ENCODE measurements at regions not wholly inside any gene's neighbourhood (a gene's known extent, or its start where the extent isn't known, plus 50 kb on each side); places are given as distances from the start of the nearest gene placed in this dataset.

DNA sequence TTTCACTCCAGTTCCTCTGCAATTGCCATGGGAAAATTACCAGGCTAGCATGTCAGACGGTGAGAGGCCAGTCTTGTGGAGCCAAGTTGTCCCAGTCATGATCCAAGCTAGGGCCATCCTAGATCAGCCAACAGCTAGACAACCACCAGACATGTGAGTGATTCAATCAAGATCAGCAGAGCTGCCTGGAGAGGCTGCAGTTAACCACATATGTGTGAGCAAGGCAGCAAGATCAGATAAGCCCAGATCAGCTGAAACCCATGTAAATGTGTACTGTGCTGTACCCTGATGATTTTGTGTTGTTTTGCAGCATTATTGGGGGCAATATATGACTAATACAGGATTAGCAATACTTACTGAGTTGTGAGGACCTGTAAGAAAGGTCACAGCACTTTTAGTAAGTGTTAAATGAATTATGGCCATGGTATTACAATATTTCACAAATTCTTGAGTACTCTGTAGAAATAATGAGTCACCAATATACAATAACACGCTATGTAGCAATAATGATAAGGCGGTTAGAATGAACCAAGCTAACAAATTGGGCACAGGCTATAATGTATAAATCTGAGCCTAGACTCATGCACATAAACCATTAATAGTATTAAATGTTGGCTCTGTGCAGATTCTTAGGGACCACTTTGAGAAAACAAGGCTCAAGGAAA, 91.4 kb downstream of the SUDS3 start:
- DNase-seq (ENCODE audit: low spot score), result no peak

DNA sequence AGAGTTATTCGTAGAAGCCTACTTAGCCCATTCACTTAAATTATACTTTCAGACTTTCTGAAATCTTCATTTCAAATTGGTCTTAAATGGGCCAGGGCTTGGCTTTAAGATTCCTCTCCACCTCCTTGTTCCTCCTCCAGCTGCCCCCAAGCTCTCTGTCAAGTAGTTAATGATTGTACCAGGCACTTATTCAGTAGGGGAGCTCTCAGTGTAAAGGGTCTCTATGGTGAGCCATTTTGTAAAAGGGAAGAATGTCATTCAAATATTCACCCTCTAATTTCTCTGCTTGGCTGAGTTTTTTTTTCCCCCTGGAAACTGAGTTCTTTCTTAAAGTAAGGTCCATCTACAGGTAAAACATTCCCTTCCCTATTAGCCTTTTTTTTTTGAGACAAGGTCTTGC, 96.6 kb downstream of the SUDS3 start:
- DNase-seq (ENCODE audit: low spot score), result no peak

DNA sequence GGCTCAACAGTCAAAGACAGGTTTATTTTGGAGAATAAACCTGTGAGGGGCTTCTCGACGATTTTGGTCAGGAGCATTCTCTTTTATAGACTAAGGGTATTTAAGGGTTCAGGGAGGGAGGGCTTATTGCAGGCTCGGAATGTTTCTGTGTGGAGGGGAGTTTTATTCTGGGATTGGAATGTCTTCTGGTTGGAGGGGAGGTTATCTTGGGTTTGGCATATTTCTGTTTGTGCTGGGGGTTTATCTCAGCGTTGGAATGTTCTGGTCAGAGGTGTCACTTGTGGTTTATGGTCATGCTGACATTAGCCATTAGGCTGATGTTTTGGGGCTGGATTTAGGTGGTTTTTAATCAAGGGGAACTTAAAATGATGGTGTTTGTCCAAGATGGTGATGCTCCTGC, 103.9 kb downstream of the SUDS3 start:
- DNase-seq (ENCODE audit: low spot score), result no peak

DNA sequence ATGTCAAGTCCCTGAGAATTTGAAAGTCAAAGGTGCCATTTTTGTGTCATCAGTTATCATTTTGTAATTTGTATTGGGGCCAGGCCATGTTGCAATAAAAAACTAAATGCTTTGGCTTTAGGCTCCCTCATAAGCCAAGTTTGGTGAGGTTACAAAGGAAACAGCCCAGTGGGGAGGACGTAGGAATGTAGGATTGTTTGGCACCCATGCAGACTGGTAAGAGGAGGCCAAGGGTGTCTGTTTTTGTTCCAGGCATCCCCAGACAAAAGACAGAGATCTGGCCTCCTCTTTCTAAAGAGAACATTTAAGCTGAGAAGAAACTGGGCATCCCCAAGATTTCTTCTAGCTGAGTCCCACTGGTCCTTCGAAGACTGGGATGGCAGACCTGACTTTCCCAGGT, 111.7 kb downstream of the SUDS3 start:
- no peak for DNase-seq (ENCODE audit: low spot score)

DNA sequence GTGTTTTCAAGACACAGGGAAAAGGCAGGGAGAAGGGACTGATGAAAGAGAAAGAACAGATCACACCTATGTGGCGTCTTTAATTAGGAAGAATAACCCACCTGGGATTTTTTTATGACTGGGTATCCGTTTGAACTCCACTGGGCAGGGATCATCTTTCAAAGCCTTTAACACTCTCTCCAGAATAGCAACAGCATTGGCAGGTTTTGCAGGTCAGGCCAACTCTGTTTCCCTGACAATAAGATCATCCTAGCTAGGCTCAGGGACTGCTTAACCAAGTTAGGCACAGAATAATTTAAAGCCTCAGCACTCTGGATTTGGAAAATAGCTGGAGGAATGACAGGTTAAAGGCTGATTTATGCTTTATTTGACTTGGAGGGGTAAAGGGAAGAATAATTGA, 117.6 kb downstream of the SUDS3 start:
- DNase-seq (ENCODE audit: low spot score), result no peak

DNA sequence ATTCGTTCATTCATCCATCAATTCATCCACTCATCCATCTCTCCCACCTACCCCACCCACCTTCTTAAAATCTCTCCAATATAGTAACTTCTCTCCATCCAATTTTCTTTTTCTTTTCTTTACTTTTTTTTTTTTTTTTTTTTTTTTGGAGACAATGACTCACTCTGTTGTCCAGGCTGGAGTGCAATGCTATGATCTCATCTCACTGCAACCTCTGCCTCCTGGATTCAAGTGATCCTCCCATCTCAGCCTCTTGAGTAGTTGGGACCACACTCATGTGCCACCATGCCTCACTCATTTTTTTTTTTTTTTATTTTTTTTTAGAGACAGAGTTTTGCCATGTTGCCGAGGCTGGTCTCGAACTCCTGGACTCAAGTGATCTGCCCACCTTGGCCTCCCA, 118.4 kb downstream of the SUDS3 start:
- no peak for DNase-seq (ENCODE audit: low spot score)

DNA sequence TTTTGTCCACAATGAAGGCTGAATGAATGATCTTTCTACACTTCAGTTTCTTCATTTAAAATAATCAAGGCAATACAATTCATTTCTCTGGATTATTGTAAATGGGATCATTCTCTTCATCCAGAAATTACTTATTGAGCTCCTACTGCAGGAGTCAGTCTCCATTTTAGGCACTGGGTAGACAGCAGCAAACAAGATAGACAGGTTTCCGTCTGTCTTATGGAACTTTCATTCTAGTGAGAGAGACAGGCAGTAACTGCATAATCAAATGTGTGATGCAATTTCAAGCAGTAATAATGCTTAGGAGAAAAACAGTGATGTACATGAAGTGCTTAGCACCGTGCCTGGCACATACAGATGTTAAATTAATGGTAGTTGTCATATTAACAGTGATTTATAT, 118.9 kb downstream of the SUDS3 start:
- no peak for DNase-seq (ENCODE audit: low spot score)

DNA sequence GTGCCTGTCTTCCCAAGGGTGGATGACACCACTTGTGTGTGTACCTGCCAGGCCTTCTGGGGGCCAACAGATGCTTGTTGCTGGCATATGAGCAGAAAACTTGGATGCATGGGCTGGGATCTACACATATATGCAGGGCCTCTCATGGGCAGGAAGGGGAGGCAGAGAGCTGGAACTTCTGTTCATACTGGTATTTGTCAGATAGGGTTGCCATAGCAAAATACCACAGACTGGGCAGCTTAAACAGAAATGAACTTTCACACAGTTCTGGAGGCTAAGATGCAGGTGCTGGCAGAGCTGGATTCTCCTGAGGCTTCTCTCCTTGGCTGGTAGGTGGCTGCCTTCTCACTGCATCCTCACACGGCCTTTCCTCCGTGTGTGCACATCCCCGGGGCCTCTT, 121.8 kb downstream of the SUDS3 start:
- DNase-seq (ENCODE audit: low spot score), result no peak

DNA sequence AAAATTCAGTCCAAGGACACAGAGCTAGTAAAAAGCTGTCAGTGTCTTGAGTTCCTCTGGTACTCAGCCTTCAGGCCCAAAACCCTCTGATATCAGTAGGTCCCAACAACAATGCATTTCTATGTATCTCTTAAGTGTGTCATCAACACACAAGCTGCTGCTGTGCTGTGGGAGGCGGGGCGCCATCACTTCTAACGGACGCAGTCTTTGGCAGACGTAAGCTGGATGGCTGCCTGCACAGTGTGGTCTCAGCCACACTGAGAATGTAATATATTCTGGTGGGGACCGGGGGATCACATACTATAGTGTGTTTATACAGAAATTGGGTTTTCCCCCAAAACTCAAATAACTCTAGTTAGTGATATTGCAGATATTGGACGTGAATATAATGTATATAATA, 123.9 kb downstream of the SUDS3 start:
- DNase-seq (ENCODE audit: low spot score), result no peak

DNA sequence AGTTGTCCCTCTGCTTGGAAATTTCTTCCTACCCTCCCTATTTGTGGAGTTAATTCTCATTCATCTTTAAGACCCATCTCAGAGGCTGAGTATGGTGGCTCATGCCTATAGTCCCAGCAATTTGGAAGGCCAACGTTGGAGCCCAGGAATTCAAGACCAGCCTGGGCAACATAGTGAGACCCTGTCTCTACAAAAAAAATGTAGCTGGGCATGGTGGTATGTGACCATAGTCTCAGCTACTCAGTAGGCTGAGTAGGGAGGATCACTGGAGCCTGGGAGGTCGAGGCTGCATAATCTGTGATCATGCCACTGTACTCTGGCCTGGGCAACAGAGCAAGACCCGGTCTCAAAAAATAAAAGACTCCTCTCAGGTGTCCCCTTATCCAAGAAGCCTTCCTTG, 125.1 kb downstream of the SUDS3 start:
- no peak for DNase-seq (ENCODE audit: low spot score)

DNA sequence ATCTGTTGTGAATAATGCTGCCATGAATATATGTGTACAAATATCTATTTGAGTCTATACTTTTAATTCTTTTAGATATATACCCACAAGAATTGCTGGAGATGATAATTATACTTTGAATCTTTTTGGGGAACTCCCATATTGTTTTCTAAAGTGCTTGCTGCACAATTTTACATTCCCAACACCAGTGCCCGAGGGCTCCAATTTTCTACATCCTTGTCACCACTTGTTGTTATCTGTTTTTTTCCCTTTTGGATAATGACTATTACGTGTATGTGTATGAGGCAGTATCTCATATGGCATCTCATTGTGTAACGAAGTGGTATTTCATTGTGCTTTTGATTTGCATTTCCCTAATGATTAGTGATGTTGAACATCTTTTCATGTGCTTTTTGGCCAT, 127.1 kb downstream of the SUDS3 start:
- DNase-seq (ENCODE audit: low spot score), result no peak

DNA sequence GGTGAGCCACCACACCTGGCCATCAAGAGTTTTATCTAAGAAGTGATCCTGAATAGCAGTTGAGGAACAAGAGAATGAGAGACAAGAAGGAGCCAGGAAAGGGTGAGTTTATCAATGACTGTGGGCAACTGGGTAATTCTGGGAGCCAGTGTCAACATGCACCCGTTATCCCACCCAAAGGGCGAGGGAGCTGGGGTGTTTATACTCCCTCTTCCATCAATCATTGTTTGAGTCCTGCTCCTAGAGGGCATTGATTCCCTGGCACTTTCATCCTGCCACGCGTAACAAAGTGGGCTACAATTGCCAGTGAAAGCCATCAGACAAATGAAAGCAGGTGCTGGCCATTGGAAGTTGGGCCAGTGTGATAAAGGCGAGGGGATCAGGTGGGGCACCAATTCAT, 136.3 kb downstream of the SUDS3 start:
- DNase-seq (ENCODE audit: low spot score), result no peak

DNA sequence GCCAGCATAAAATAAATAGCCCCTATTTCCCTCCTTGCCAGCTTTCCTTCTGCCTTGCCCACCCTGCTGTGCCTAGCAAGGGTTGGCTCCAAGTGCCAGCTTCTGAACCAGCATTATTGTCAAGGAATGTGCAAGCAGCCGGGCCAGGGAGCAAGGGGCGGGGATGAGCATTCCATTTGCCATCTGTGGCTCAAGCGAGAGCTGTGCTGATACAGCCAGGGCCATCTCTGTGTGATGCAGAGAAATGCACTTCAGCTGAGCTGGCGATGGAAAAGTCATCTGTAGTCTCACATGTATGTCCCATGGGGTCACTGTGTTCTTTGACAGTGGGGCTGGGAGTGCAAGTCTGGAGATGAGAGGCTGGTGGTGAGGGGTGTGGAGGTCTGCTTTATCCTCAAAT, 137.3 kb downstream of the SUDS3 start:
- no peak for DNase-seq (ENCODE audit: low spot score)

DNA sequence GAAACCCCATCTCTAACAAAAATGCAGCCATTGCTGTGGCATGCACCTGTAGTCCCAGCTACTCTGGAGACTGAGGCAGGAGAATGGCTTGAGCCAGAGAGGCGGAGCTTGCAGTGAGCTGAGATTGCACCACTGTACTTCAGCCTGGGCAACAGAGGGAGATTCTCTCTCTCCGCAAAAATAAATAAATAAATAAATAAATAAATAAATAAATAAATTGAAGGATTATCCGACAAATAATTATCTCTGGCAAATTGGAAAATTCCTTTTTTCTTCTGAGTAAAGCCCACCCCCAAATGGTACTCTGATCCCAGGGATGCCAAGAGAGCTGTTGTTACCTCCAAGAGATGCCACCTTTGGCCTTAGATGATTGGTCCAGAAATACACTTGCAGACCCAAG, 137.9 kb downstream of the SUDS3 start:
- no peak for DNase-seq (ENCODE audit: low spot score)

DNA sequence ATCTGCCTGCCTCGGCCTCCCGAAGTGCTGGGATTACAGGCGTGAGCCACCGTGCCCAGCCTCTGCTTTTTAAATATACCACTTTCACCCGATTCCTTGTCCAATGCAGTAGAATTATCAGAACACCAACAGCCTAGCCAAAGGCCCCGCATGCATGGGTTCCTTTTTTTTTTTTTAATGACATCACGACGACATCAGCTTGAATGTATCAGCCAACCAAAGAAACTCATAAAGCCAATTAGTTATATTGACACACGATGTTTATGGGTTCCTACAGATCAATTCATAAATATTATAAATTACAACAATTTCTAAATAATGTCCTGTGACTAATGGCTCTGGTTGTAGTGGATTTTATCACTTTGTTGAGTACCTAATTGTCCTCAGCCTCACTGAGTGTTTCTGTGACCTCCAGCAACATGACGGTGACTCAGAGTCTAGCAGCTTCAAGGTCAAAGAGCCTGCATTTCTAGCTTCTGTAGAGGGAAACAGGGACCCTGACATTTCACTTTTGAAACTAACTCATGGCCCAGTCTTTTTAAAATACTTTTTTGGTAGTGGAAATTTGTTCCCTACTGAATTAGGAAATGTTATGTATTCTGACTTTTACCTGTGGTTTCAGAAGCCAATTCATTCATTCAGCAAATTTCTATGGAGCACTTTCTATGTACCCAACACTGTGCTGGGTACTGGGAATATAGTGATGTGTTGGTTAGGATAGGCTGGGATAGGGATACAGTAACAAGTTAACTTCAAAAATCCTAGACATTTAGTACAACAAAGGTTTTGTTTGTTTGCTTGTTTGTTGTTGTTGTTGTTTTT, 144.1 kb downstream of the SUDS3 start:
- no peak for DNase-seq (ENCODE audit: low spot score)

DNA sequence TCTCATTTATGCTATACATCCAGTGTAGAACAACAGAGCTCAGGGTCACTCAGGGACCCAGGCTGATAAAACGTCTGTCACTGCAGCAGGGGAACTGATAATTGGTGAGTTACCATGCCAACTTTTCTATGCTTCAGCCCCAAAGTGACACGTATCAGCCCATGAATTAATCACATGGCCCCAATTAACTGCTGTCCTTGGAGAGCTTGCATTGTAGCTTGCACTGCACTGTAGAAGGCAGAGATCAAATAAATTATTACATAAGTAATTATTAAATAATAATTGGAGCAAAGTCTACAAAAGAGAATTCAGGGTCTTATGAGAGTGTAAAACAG, 144.6 kb downstream of the SUDS3 start:
- DNase-seq (ENCODE audit: low spot score), result no peak

DNA sequence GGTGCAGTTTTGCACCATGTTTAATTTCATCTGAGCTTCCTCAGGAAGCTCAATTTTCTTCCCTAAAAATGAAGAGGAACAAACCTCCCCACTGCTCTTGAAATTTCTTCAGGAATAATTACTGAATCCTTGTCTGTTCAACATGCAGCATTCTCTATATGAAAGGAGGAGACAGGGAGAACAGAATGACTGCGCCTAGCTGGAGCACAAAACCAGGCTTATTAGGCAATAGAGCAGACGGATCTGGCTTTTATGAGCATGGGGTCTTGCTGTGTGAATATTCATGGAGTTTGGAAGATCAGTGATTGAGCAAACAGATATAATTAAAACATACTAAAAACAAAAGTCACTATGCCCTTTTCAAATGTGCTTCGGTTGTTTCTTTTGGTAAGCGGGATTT, 148.1 kb downstream of the SUDS3 start:
- no peak for DNase-seq (ENCODE audit: low spot score)

DNA sequence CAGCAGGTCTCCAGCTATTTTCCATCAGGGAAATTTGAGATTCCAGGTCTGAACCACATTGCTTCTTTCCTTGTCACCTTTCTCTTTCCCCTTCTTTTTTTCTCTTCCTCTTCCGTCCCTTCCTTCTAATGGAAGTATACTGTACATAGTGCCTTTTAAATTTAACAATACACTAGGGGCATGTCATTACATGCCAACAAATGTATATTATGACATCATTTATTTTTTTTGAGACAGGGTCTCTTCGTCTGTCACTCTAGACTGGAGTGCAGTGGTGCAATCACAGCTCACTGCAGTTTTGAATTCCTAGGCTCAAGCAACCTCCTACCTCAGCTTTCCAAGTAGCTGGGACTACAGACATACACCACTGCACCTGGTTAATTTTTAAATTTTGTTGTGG, 148.9 kb downstream of the SUDS3 start:
- no peak for DNase-seq (ENCODE audit: low spot score)

DNA sequence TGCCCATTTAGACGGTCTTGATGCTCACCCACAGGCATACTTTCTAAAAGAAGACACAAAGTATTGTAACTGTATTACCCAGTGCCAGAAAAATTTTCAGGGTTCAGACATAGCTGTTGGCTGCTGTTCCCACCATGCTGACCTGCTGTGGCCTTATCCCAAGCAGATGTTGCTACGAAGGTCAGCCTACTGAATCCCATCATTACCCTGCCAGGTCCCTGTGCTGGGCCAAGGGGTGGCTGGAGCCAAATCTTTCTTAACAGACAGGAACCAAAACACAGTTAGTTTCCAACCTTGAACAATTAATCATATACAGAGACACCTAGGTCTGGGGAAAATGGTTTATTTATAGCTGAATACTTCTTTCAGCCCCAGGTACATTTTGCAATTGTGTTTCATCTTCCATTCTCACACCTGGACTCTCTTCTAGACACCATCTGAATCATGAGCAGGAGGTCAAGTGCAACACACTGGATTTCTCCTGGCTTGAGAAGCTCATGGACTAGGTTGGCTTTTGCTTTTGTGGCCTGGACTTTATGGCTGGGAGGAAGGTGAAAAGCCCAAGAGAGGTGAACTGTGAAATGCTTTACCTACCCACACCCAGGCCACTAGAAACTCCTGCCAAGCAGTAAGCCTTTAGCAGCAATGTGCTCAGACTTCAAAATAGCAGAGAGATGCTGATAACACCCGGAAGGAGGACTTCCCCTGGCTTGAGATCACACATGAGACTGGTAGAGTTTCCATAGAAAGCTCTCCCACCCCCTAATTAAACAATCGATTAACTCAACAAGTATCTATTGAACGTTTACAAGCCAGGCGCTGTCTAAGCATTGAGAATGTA, 150.1 kb downstream of the SUDS3 start:
- DNase-seq (ENCODE audit: low spot score), result no peak

DNA sequence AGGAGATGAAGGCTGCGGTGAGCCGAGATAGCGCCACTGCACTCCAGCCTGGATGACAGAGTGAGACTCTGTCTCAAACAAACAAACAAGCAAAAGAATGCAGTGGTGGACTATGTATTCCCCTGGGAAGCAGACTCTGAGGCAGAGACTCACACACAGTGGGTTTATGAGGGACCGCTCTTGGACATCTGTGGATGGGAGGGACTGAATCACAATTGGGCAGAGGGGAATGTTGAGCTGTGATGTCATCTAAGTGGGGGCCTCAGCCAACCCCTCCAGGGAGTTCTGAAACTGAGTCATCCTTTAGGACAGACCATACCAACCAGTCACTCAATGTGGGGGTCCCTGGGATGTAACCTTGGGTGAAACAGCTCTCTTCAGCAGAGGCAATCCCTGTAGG, 151.0 kb downstream of the SUDS3 start:
- DNase-seq (ENCODE audit: low spot score), result no peak

DNA sequence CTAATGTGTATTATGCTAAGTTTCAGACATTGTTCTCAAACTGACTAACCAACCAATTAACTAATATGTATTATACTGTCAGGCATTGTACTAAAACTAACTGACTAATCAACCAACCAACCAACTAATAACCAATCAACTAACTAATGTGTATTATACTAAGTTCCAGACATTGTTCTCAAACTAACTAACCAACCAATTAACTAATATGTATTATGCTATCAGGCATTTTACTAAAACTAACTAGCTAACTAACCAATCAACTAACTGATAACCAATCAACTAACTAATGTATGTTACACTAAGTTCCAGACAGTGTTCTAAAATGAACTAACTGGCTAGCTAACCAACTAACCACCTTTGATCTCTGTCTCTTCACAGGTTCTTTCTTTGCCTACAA, 152.3 kb downstream of the SUDS3 start:
- no peak for DNase-seq (ENCODE audit: low spot score)

DNA sequence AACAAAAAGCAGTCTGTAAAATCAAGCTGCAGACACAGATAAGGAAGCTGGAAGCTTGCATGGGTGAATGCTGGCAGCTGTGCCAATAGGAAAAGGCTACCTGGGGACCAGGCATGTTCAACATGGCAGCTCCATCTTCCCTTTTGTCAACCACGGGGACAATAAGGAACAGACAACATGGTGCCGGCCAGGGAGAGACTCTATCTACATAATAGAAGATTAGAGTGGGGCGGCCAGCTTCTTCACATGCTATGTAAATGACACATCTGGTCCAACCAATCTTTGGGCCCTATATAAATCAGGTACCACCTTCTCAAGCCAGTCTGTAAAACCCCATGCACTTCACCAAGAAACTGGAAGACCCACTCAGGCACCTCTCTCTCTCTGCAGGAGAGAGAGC, 157.6 kb downstream of the SUDS3 start:
- DNase-seq (ENCODE audit: low spot score), result no peak

DNA sequence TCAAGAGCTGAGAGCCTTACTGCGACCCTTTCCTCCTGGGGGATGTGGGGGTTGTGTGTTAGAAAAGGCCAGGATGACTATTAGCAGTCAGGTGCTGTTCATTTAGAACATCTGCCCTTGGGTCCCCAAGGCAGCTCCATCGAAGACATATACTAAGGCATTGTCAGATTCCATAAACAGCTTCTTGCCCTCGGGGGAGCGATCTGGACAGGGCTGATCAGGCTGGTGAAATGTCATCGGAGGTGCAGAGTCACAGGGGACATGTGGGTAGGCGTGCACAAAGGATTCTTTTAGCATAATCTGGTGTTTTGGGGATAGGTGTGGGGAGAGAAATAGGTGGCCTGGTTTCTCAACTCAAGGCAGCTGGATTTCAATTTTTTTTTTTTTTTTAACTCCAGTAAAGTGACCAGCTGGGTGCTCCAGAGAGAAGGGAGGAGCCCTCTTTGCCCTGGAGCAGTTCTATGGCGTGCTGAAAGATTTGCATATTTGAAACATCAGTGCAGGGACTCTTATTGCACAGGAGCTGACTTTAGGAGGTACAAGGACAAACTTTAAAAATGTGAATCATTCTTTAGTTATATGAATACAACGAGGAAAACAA, 160.1 kb downstream of the SUDS3 start:
- DNase-seq (ENCODE audit: low spot score), result no peak
